PC-9 (cell line): ENCODE measurements at regions not wholly inside any gene's neighbourhood (a gene's known extent, or its start where the extent isn't known, plus 50 kb on each side); places are given as distances from the start of the nearest gene placed in this dataset.

Experiments
- EZH2 ChIP-seq: fragments of 200-600 bp; sonication (generic); IDR thresholded peaks from 2 replicates; pipeline ENCODE4 v1.8.0; 2017; ENCODE audit warnings: antibody characterized with exemption, low read depth
- TF ChIP-seq, protein P1 (sequence below): fragments of 200-600 bp; sonication (generic); conservative IDR thresholded peaks from 2 replicates; pipeline ENCODE4 v1.6.1; 2017; ENCODE audit warnings: mixed run types, antibody characterized with exemption, mild to moderate bottlenecking, moderate library complexity

DNA sequence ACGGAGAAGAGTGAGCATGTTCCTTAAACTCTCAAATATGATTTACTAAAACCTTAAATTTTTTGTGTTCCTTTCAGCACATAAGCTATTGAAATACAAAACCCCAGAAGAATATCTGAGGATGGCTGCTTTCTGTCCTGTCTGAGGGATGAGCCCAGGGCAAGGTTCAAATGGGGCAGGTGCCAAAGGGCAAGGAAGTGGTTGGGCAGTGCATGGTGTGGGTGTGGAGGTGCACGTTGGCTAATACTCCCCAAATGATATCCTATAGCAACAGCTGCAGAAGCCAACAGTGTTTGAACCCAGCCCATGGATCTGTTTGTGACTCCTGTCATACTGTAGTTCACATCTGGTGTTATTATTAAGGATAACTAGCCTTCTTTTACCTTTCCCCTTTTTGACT, 183.0 kb downstream of the CDCA7 start:
- TF ChIP-seq, protein P1, sequence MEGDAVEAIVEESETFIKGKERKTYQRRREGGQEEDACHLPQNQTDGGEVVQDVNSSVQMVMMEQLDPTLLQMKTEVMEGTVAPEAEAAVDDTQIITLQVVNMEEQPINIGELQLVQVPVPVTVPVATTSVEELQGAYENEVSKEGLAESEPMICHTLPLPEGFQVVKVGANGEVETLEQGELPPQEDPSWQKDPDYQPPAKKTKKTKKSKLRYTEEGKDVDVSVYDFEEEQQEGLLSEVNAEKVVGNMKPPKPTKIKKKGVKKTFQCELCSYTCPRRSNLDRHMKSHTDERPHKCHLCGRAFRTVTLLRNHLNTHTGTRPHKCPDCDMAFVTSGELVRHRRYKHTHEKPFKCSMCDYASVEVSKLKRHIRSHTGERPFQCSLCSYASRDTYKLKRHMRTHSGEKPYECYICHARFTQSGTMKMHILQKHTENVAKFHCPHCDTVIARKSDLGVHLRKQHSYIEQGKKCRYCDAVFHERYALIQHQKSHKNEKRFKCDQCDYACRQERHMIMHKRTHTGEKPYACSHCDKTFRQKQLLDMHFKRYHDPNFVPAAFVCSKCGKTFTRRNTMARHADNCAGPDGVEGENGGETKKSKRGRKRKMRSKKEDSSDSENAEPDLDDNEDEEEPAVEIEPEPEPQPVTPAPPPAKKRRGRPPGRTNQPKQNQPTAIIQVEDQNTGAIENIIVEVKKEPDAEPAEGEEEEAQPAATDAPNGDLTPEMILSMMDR: no peak
- TF ChIP-seq EZH2: no peak
